Endothelial cell of umbilical vein (primary cell): ENCODE measurements at regions not wholly inside any gene's neighbourhood (a gene's known extent, or its start where the extent isn't known, plus 50 kb on each side); places are given as distances from the start of the nearest gene placed in this dataset.

Source experiments
- BruUV-seq: library from RNA; stranded (reverse); fragments of 400-500 nt; replicated peaks from 2 replicates; lab custom pipeline; 2021; lab: Mats Ljungman, UMichigan
- CTCF ChIA-PET: fragments of 300-600, 350-600 bp; sonication (Branson Sonifier 250); formaldehyde crosslinking; loops from one replicate; lab custom pipeline; 2021; ENCODE audit warnings: antibody characterized with exemption, inconsistent platforms; lab: Charles Lee
- POLR2A ChIA-PET: fragments of 300-600, 350-600 bp; sonication (Branson Sonifier 250); formaldehyde crosslinking; loops from one replicate; lab custom pipeline; 2021; ENCODE audit warnings: antibody characterized with exemption, inconsistent platforms; lab: Charles Lee
- DNase-seq: peaks from one replicate; pipeline ENCODE4 v3.0.0-alpha.2; 2011; ENCODE audit warnings: low read depth, low spot score
- FAIRE-seq: peaks from 2 replicates; lab custom pipeline; 2011; peaks lifted over from hg19 to GRCh38; lab: Jason Lieb, UNC
- H2AFZ ChIP-seq: 2 replicates; pipeline ENCODE4 v1.6.0; 2012; ENCODE audit warnings: low read depth, low read length, control low read depth, inconsistent platforms
- H3K27ac ChIP-seq: 2 replicates; pipeline ENCODE4 v1.5.1; 2011; ENCODE audit warnings: low read depth, mild to moderate bottlenecking, control low read depth, low read length, moderate library complexity; ENCODE audit not compliant: insufficient read depth
- H3K27me3 ChIP-seq, 2 experiments: 2 replicates each; pipeline versions ENCODE4 v1.6.0 to v1.6.1; 2011; ENCODE audit warnings: low read length in 2 of 2, mixed read lengths in 1 of 2; ENCODE audit not compliant: control insufficient read depth in 2 of 2, insufficient read depth in 2 of 2
- H3K36me3 ChIP-seq, 2 experiments: 2 replicates in 1 of 2; 3 replicates in 1 of 2; pipeline ENCODE4 v1.5.1; 2011; ENCODE audit warnings: low read length in 2 of 2, mild to moderate bottlenecking in 1 of 2, moderate library complexity in 1 of 2; ENCODE audit not compliant: control insufficient read depth in 2 of 2, insufficient read depth in 2 of 2; ENCODE audit errors: extremely low read depth in 1 of 2
- H3K4me1 ChIP-seq: 3 replicates; pipeline ENCODE4 v1.5.1; 2011; ENCODE audit warnings: mild to moderate bottlenecking, low read length; ENCODE audit not compliant: control insufficient read depth, insufficient read depth; ENCODE audit errors: extremely low read depth
- H3K4me2 ChIP-seq: 2 replicates; pipeline ENCODE4 v1.6.1; 2011; ENCODE audit warnings: low read length, control low read depth, mixed read lengths; ENCODE audit not compliant: insufficient read depth
- H3K4me3 ChIP-seq, 3 experiments: fragments of 200-600 bp in 1 of 3; sonication (generic), shearing (Covaris generic) in 1 of 3; replicated peaks in 1 of 3; 2 replicates each; pipeline ENCODE4 v1.5.1; 2011 to 2016; ENCODE audit warnings: control low read depth in 3 of 3, low read length in 3 of 3, mild to moderate bottlenecking in 2 of 3, inconsistent platforms in 1 of 3, low read depth in 1 of 3, moderate library complexity in 1 of 3; ENCODE audit not compliant: insufficient read depth in 1 of 3
- H3K79me2 ChIP-seq: 2 replicates; pipeline ENCODE4 v1.6.0; 2012; ENCODE audit warnings: low read length, inconsistent platforms; ENCODE audit not compliant: control insufficient read depth, insufficient read depth
- H3K9ac ChIP-seq: replicated peaks from 2 replicates; pipeline ENCODE3; 2011; ENCODE audit warnings: low read length, control low read depth; ENCODE audit not compliant: insufficient read depth; ENCODE audit errors: extremely low read depth
- H3K9me1 ChIP-seq: replicated peaks from 3 replicates; pipeline ENCODE4 v1.6.0; 2011; ENCODE audit warnings: mild to moderate bottlenecking, low read length; ENCODE audit not compliant: control insufficient read depth, insufficient read depth; ENCODE audit errors: extremely low read depth
- H3K9me3 ChIP-seq: replicated peaks from 2 replicates; pipeline ENCODE4 v1.5.1; 2012; ENCODE audit warnings: low read length, inconsistent platforms; ENCODE audit not compliant: control insufficient read depth, insufficient read depth
- H4K20me1 ChIP-seq: replicated peaks from 2 replicates; pipeline ENCODE3; 2011; ENCODE audit warnings: mild to moderate bottlenecking, low read length; ENCODE audit not compliant: control insufficient read depth, insufficient read depth; ENCODE audit errors: extremely low read depth
- MYC ChIP-seq: IDR thresholded peaks from one replicate; pipeline ENCODE4 v1.6.1; 2011; ENCODE audit warnings: mild to moderate bottlenecking, low read depth, low read length
- dilution Hi-C: fragments of 300-500 bp; cut with MboI; formaldehyde crosslinking; loops from one replicate; pipeline ENCODE4 v1.15.0; 2019; ENCODE audit warnings: low sequenced_read_pairs; ENCODE audit not compliant: extremely low pct_ligation_motif_present
- intact Hi-C: fragments of 100-400 bp; cut with micrococcal nuclease; formaldehyde crosslinking; loops from one replicate; pipeline ENCODE4 v1.10.0; 2022

DNA sequence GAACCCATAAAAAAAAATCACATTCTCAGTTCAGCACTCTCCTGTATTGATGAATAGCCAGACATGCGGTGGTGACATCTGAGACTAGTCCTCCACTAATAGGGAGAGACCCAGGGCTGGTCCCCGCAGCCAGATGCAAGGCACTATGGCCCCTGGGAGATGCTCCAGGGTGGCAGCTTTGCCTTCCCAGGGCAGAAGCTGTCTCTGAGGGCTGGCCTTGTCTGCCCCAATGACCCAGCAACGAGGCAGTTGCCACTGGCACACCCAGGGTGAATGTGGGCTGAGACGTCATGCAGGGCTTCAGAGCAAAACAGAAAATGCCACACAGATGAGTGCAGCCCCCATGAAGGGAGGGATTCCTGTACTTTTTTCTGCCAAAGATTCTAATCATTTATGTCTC, 50.1 kb upstream of the GDF10 start:
- no peak for TF ChIP-seq MYC
- intact Hi-C loops (no loop called here), dilution Hi-C loops (no loop called here)
- H3K9me1 ChIP-seq: no peaks in the 10 kb centered on the region
- H4K20me1 ChIP-seq: no peaks in the 10 kb centered on the region
- DNase-seq (no peak), FAIRE-seq (no peak)
- no peaks in the 10 kb centered on the region for H3K27me3 ChIP-seq
- H3K4me1 ChIP-seq: no peaks in the 10 kb centered on the region
- ChIA-PET CTCF (no interaction called here), POLR2A (no interaction called here)
- no peak overlapping the region for H2AFZ ChIP-seq
- H3K9ac ChIP-seq: no peak overlapping the region
- no peaks in the 10 kb centered on the region for H3K36me3 ChIP-seq
- no peaks in the 10 kb centered on the region for H3K79me2 ChIP-seq
- no peak overlapping the region for H3K27ac ChIP-seq
- no TSS peak for BruUV-seq
- no peak overlapping the region for H3K4me3 ChIP-seq
- H3K9me3 ChIP-seq: no peaks in the 10 kb centered on the region
- H3K4me2 ChIP-seq: no peak overlapping the region
